HepG2 (cell line): ENCODE measurements at regions not wholly inside any gene's neighbourhood (a gene's known extent, or its start where the extent isn't known, plus 50 kb on each side); places are given as distances from the start of the nearest gene placed in this dataset.

ENCODE experiments used
- DMAP1 ChIP-seq: IDR thresholded peaks from 2 replicates; pipeline ENCODE4 v1.6.1; 2016
- IKZF4 ChIP-seq: sonication (generic); formaldehyde crosslinking; IDR thresholded peaks from 2 replicates; pipeline ENCODE4 v1.5.1; 2020; ENCODE audit warnings: borderline replicate concordance, mild to moderate bottlenecking, low read depth, missing genetic modification reagents; ENCODE audit errors: not compliant biosample characterization
- MAZ ChIP-seq, 2 experiments: sonication (generic) in 1 of 2; formaldehyde crosslinking in 1 of 2; IDR thresholded peaks; 2 replicates each; pipeline versions ENCODE4 v1.5.0 to v1.6.1; 2012 to 2020; ENCODE audit warnings: low read depth in 2 of 2, mild to moderate bottlenecking in 2 of 2, borderline replicate concordance in 1 of 2, improper control_type of control experiment in 1 of 2, low read length in 1 of 2, missing genetic modification reagents in 1 of 2, moderate library complexity in 1 of 2
- MIER2 ChIP-seq: IDR thresholded peaks from 2 replicates; pipeline ENCODE4 v1.6.1; 2016; ENCODE audit warnings: missing biosample characterization, missing genetic modification reagents
- PITX1 ChIP-seq: sonication (generic); formaldehyde crosslinking; IDR thresholded peaks from 2 replicates; pipeline ENCODE4 v1.5.1; 2020; ENCODE audit warnings: mild to moderate bottlenecking, missing genetic modification reagents
- TSC22D2 ChIP-seq: sonication (generic); formaldehyde crosslinking; IDR thresholded peaks from 2 replicates; pipeline ENCODE4 v1.5.1; 2020; ENCODE audit warnings: missing genetic modification reagents, mild to moderate bottlenecking, borderline replicate concordance
- ZNF12 ChIP-seq: sonication (generic); formaldehyde crosslinking; IDR thresholded peaks from 2 replicates; pipeline ENCODE4 v1.5.0; 2020; ENCODE audit warnings: missing genetic modification reagents
- ZNF546 ChIP-seq: sonication (generic); formaldehyde crosslinking; conservative IDR thresholded peaks from 2 replicates; pipeline ENCODE4 v1.8.1; 2023; ENCODE audit warnings: mild to moderate bottlenecking, missing genetic modification reagents
- ZNF556 ChIP-seq: sonication (generic); formaldehyde crosslinking; IDR thresholded peaks from 2 replicates; pipeline ENCODE4 v1.4.0; 2020; ENCODE audit warnings: mild to moderate bottlenecking, missing genetic modification reagents, borderline replicate concordance
- ZNF839 ChIP-seq: sonication (generic); formaldehyde crosslinking; IDR thresholded peaks from 2 replicates; pipeline ENCODE4 v1.4.0; 2020; ENCODE audit warnings: missing genetic modification reagents, mild to moderate bottlenecking, borderline replicate concordance
- TF ChIP-seq, protein P1 (sequence below): IDR thresholded peaks from 2 replicates; pipeline ENCODE4 v1.6.1; 2016; ENCODE audit warnings: mild to moderate bottlenecking, missing biosample characterization, missing genetic modification reagents
- TF ChIP-seq, protein P2 (sequence below): sonication (generic); formaldehyde crosslinking; IDR thresholded peaks from 2 replicates; pipeline ENCODE4 v1.4.0; 2020; ENCODE audit warnings: mild to moderate bottlenecking, missing genetic modification reagents, borderline replicate concordance
- TF ChIP-seq, protein P3 (sequence below): IDR thresholded peaks from 2 replicates; pipeline ENCODE4 v1.6.1; 2016; ENCODE audit warnings: missing compliant biosample characterization, missing genetic modification reagents, borderline replicate concordance
- TF ChIP-seq, protein P4 (sequence below): sonication (generic); formaldehyde crosslinking; IDR thresholded peaks from 2 replicates; pipeline ENCODE4 v1.9.0; 2021; ENCODE audit warnings: missing genetic modification reagents, borderline replicate concordance
- TF ChIP-seq, protein P5 (sequence below): sonication (generic); formaldehyde crosslinking; IDR thresholded peaks from 2 replicates; pipeline ENCODE4 v1.8.1; 2023; ENCODE audit warnings: mild to moderate bottlenecking, inconsistent platforms, moderate library complexity, missing genetic modification reagents, borderline replicate concordance

DNA sequence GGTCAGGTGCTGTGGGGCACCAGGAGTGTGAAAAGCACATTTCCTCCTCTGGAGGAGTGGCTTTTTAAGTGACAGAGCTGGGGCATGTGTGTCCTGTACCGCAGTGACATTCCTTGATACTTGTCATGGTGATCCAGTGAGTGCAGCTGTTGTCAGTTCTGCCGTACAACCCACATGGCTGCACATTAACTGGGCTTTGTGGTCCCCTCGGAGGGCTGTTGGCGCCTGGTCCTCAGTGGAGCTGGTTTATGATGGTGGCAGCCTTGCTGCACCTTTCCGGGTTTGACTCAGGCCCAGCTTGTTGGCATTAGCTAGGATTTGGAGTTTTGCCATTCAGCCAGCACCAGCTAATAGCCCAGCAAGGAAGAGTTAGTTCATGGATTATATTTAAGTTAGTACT is 77.0 kb downstream of the SLC25A47 start (continued):
- TF ChIP-seq, protein P1, sequence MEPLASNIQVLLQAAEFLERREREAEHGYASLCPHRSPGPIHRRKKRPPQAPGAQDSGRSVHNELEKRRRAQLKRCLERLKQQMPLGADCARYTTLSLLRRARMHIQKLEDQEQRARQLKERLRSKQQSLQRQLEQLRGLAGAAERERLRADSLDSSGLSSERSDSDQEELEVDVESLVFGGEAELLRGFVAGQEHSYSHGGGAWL (CRISPR knock-in tag): no peak
- TF ChIP-seq MIER2 (CRISPR knock-in tag) (no peak), MAZ (IDR thresholded peaks at IDR 0.05; ENCODE audit: borderline replicate concordance, low read depth, low read length) (no peak), MAZ (CRISPR knock-in tag; IDR thresholded peaks at IDR 0.05; ENCODE audit: low read depth) (no peak), ZNF546 (CRISPR knock-in tag) (no peak), ZNF556 (CRISPR knock-in tag) (no peak), ZNF12 (no peak), ZNF839 (CRISPR knock-in tag) (no peak), DMAP1 (CRISPR knock-in tag) (no peak), TSC22D2 (CRISPR knock-in tag) (no peak), IKZF4 (no peak), PITX1 (CRISPR knock-in tag) (no peak)
- TF ChIP-seq, protein P2, sequence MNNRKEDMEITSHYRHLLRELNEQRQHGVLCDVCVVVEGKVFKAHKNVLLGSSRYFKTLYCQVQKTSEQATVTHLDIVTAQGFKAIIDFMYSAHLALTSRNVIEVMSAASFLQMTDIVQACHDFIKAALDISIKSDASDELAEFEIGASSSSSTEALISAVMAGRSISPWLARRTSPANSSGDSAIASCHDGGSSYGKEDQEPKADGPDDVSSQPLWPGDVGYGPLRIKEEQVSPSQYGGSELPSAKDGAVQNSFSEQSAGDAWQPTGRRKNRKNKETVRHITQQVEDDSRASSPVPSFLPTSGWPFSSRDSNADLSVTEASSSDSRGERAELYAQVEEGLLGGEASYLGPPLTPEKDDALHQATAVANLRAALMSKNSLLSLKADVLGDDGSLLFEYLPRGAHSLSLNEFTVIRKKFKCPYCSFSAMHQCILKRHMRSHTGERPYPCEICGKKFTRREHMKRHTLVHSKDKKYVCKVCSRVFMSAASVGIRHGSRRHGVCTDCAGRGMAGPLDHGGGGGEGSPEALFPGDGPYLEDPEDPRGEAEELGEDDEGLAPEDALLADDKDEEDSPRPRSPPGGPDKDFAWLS (CRISPR knock-in tag): no peak
- TF ChIP-seq, protein P3, sequence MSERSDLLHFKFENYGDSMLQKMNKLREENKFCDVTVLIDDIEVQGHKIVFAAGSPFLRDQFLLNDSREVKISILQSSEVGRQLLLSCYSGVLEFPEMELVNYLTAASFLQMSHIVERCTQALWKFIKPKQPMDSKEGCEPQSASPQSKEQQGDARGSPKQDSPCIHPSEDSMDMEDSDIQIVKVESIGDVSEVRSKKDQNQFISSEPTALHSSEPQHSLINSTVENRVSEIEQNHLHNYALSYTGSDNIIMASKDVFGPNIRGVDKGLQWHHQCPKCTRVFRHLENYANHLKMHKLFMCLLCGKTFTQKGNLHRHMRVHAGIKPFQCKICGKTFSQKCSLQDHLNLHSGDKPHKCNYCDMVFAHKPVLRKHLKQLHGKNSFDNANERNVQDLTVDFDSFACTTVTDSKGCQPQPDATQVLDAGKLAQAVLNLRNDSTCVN (CRISPR knock-in tag): no peak
- TF ChIP-seq, protein P4, sequence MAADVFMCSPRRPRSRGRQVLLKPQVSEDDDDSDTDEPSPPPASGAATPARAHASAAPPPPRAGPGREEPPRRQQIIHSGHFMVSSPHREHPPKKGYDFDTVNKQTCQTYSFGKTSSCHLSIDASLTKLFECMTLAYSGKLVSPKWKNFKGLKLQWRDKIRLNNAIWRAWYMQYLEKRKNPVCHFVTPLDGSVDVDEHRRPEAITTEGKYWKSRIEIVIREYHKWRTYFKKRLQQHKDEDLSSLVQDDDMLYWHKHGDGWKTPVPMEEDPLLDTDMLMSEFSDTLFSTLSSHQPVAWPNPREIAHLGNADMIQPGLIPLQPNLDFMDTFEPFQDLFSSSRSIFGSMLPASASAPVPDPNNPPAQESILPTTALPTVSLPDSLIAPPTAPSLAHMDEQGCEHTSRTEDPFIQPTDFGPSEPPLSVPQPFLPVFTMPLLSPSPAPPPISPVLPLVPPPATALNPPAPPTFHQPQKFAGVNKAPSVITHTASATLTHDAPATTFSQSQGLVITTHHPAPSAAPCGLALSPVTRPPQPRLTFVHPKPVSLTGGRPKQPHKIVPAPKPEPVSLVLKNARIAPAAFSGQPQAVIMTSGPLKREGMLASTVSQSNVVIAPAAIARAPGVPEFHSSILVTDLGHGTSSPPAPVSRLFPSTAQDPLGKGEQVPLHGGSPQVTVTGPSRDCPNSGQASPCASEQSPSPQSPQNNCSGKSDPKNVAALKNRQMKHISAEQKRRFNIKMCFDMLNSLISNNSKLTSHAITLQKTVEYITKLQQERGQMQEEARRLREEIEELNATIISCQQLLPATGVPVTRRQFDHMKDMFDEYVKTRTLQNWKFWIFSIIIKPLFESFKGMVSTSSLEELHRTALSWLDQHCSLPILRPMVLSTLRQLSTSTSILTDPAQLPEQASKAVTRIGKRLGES: no peak
- TF ChIP-seq, protein P5, sequence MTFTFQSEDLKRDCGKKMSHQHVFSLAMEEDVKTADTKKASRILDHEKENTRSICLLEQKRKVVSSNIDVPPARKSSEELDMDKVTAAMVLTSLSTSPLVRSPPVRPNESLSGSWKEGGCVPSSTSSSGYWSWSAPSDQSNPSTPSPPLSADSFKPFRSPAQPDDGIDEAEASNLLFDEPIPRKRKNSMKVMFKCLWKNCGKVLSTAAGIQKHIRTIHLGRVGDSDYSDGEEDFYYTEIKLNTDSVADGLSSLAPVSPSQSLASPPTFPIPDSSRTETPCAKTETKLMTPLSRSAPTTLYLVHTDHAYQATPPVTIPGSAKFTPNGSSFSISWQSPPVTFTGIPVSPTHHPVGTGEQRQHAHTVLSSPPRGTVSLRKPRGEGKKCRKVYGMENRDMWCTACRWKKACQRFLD (CRISPR knock-in tag): no peak
